Lower lobe of right lung (tissue), 2 donors: ENCODE measurements at regions not wholly inside any gene's neighbourhood (a gene's known extent, or its start where the extent isn't known, plus 50 kb on each side); places are given as distances from the start of the nearest gene placed in this dataset.

ENCODE experiments used
- ATAC-seq, 2 donors: fragments of 200-7000 bp; cut with Tn5 transposase; one replicate each; pipeline ENCODE4 v1.9.1; 2020 to 2022; ENCODE audit warnings: mild to moderate bottlenecking in 2 of 2, moderate library complexity in 2 of 2
- DNase-seq: peaks from one replicate; pipeline ENCODE4 v3.0.0-alpha.2; 2020
- H3K27ac ChIP-seq: fragments of 200-600 bp; one replicate; pipeline ENCODE4 v1.8.0; 2022
- H3K27me3 ChIP-seq: fragments of 200-600 bp; one replicate; pipeline ENCODE4 v1.8.0; 2022; ENCODE audit warnings: low read depth
- H3K36me3 ChIP-seq: fragments of 200-600 bp; one replicate; pipeline ENCODE4 v1.8.0; 2022; ENCODE audit warnings: mild to moderate bottlenecking
- H3K4me1 ChIP-seq: fragments of 200-600 bp; one replicate; pipeline ENCODE4 v1.8.0; 2022
- H3K4me3 ChIP-seq: fragments of 200-600 bp; one replicate; pipeline ENCODE4 v1.8.0; 2022; ENCODE audit warnings: mild to moderate bottlenecking
- H3K9me3 ChIP-seq: fragments of 200-600 bp; one replicate; pipeline ENCODE4 v1.8.0; 2022
- intact Hi-C: fragments of 100-400 bp; cut with DNase I; formaldehyde crosslinking; loops from one replicate; pipeline ENCODE4 v1.11.0; 2022
- TF ChIP-seq, protein P1 (sequence below): fragments of 200-600 bp; IDR thresholded peaks from one replicate; pipeline ENCODE4 v1.8.0; 2022; ENCODE audit warnings: antibody characterized with exemption, mild to moderate bottlenecking
- donor health status: DM: no; HTN: yes; CAD: no; lungs with severe emphysema.

DNA sequence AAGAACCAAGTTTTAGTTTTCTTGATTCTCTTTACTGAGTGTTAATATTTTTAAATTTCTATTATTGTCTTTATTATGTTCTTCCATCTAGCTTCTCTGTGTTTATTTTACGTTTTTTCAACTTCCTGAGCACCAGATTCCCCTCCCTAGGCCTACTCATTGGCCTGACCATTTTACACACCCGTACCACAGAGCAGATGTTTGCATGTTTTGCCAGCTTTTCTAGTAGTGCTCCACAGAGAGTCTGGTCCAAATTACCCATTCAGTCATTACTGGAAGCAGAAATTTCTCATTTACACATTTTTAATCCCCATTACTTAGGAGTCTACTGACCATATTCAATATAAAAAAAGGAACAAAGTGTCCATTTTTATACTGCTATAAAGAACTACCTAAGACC is 66.9 kb downstream of the ING1 start:
- Histone ChIP-seq H3K36me3 (no peaks in the 10 kb centered on the region), H3K4me3 (no peak overlapping the region), H3K27me3 (no peaks in the 10 kb centered on the region), H3K27ac (no peak overlapping the region), H3K4me1 (no peaks in the 10 kb centered on the region), H3K9me3 (no peaks in the 10 kb centered on the region)
- TF ChIP-seq, protein P1, sequence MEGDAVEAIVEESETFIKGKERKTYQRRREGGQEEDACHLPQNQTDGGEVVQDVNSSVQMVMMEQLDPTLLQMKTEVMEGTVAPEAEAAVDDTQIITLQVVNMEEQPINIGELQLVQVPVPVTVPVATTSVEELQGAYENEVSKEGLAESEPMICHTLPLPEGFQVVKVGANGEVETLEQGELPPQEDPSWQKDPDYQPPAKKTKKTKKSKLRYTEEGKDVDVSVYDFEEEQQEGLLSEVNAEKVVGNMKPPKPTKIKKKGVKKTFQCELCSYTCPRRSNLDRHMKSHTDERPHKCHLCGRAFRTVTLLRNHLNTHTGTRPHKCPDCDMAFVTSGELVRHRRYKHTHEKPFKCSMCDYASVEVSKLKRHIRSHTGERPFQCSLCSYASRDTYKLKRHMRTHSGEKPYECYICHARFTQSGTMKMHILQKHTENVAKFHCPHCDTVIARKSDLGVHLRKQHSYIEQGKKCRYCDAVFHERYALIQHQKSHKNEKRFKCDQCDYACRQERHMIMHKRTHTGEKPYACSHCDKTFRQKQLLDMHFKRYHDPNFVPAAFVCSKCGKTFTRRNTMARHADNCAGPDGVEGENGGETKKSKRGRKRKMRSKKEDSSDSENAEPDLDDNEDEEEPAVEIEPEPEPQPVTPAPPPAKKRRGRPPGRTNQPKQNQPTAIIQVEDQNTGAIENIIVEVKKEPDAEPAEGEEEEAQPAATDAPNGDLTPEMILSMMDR, result no peak
- DNase-seq (no peak), ATAC-seq (no peak)
- intact Hi-C loops, result no loop called here

DNA sequence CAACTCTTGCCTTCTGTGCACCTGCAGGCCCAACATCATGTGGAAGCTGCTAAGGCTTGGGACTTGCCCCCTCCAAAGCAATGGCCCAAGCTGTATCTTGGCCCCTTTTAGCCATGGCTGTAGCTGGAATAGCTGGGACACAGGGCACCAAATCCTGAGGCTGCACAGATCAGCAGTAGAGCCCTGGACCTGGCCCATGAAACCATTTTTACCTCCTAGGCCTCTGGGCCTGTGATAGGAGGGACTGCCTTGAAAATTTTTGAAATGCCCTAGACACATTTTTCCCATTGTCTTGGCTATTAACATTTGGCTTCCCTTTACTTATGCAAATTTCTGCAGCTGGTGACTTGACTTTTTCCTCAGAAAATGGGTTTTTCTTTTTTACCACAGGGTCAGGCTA is 68.7 kb downstream of the ING1 start:
- no peak overlapping the region for H3K27ac ChIP-seq
- DNase-seq (no peak), ATAC-seq (no peak)
- intact Hi-C loops, result no loop called here
- H3K4me3 ChIP-seq, result no peak overlapping the region
- H3K27me3 ChIP-seq, result no peaks in the 10 kb centered on the region
- no peaks in the 10 kb centered on the region for H3K9me3 ChIP-seq
- no peaks in the 10 kb centered on the region for H3K36me3 ChIP-seq
- TF ChIP-seq, protein P1, result no peak
- no peaks in the 10 kb centered on the region for H3K4me1 ChIP-seq

DNA sequence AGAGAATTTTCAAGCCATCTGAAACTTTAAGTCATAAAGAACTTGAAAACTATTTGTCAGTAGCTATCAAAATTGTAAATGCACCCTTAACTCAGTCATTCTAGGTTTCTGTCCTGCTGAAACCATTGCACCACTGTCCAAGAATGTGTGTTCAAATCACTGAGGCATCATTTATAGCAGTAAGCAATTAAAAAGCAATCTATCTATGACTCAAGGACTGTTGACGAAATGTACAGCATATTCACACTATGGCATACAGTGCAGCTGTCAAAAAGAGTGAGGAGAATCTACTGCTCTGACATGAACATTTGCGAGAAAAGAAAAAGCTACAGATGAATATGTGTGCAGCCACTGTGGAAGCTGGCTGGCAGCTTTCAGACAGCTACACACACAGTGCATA is 71.2 kb downstream of the ING1 start:
- Histone ChIP-seq H3K27me3 (no peaks in the 10 kb centered on the region), H3K9me3 (no peaks in the 10 kb centered on the region), H3K36me3 (no peaks in the 10 kb centered on the region), H3K4me3 (no peak overlapping the region), H3K27ac (no peak overlapping the region), H3K4me1 (no peaks in the 10 kb centered on the region)
- ATAC-seq (no peak), DNase-seq (no peak)
- intact Hi-C loops, result no loop called here
- TF ChIP-seq, protein P1, result no peak

DNA sequence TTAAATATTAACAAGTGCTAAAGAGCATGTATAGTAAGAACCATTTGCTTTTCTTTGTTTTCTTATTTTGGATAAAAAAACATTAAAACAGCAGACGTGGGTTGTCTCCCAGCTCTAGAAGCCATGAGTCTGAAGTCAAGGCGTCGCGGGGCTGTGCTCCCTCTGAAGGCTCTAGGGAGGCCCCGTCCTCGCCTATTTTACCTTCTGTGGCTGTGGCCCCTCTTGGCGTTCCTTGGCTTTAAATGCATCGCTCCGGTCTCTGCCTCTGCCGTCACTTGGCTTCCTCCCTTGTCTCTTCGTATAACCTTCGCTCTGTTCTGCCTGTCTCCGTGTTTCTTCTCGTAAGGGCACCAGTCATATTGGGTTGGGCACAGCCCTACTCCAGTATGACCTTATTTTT is 75.3 kb downstream of the ING1 start:
- TF ChIP-seq, protein P1, result no peak
- H3K9me3 ChIP-seq, result peaks cover 32% of the 10 kb centered on the region

DNA sequence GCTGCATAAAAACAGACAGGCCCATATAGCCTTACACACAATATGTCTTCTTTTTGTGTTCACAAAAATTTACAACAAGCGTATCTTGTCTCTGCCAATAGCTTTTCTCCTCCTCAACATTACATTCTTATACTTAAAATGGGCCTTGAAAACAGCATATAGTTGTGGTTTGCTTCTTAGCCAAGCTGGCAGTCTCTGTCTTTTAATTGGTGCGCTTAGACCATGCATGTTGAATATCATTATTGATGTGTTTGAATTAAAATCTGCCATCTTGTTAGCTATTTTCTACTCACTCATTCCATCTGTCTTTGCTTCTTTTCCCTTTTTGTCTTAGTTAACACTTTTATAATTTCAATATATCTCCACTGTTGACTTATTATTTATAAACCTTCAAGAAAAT is 76.4 kb downstream of the ING1 start:
- intact Hi-C loops, result no loop called here
- peaks cover 32% of the 10 kb centered on the region for H3K9me3 ChIP-seq
- TF ChIP-seq, protein P1, result no peak
- no peak overlapping the region for H3K4me3 ChIP-seq
- no peaks in the 10 kb centered on the region for H3K36me3 ChIP-seq
- no peak overlapping the region for H3K27ac ChIP-seq
- no peak for DNase-seq
- no peaks in the 10 kb centered on the region for H3K27me3 ChIP-seq
- H3K4me1 ChIP-seq, result no peaks in the 10 kb centered on the region
- ATAC-seq, result no peak

More for the DNA sequence above, 75.3 kb downstream of the ING1 start:
- DNase-seq (no peak), ATAC-seq (no peak)
- Histone ChIP-seq H3K27ac (no peak overlapping the region), H3K4me3 (no peak overlapping the region), H3K36me3 (no peaks in the 10 kb centered on the region), H3K4me1 (no peaks in the 10 kb centered on the region), H3K27me3 (no peaks in the 10 kb centered on the region)
- intact Hi-C loops, result no loop called here

DNA sequence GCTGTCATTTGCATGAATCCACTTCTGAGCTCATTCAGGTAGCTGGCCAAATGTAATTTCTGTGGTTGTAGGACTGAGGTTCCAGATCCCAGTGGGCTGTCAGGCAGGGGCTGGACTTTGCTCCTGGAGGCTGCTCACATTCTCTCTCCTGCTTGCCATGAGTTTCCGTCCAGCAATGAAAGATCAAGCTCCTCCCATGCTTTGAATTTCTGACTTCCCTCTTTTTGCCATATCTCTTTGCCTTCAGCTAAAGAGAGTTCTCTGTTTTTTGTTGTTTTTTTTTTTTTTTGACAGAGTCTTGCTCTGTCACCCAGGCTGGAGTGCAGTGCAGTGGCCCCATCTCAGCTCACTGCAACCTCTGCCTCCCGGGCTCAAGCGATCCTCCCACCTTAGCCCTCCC is 76.9 kb downstream of the ING1 start:
- DNase-seq (no peak), ATAC-seq (no peak)
- Histone ChIP-seq H3K27me3 (no peaks in the 10 kb centered on the region), H3K4me3 (no peak overlapping the region), H3K27ac (no peak overlapping the region), H3K4me1 (no peaks in the 10 kb centered on the region), H3K9me3 (peaks cover 32% of the 10 kb centered on the region), H3K36me3 (no peaks in the 10 kb centered on the region)
- intact Hi-C loops, result no loop called here
- TF ChIP-seq, protein P1, result no peak
